ENCODE measurements at regions not wholly inside any gene's neighbourhood (a gene's known extent, or its start where the extent isn't known, plus 50 kb on each side); places are given as distances from the start of the nearest gene placed in this dataset.

DNA sequence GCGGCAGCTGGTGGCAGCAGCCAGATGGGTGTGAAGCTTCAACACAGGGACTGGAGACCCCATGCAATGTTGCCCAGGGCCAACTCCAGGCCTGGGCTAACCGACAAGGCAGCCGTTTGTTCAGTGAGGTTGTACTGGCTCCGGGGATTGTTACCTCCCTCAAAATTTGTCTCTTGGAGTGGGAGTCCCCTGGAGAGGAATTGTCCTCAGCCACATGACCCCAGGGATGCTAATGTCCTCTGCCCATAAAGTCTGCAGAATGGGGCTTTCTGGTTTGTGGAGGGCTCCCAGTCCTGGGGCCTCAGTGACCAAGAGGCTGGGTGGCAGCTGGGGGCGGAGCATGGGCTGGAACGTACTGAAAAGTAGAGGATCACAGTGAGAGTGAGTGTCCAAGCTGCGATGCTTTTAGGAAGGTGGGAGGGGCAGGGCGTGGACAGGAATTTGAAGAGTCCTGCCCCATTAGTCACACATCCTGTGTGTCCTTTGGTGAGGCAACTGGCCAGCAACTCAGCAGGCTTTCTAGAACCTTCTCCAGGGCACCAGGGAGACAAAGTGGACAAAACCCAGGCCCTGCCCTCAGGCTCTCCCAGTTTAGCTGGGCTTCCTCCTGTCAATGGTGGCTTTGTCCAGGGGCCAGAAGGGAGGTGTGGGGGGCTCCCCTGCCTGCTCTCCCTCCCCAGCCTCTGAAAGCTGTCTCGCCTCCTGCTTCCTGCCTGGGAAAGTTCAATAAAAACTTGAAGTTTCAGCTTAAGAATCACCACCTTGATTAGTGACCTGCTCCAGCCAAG, 114.0 kb downstream of the NSG2 start:
- in situ Hi-C loops (cut with HindIII; ENCODE audit: low sequenced_read_pairs): no loop called here
- no peak for DNase-seq (ENCODE audit: low spot score)

GRCh38 chr5:174165406-174165805, 119.9 kb downstream of the NSG2 start:
- DNase-seq (ENCODE audit: low spot score): no peak
- in situ Hi-C loops (cut with HindIII; ENCODE audit: low sequenced_read_pairs): no loop called here

GRCh38 chr5:174166231-174167079, 120.9 kb downstream of the NSG2 start:
- in situ Hi-C loops (cut with HindIII; ENCODE audit: low sequenced_read_pairs): no loop called here
- DNase-seq (ENCODE audit: low spot score): peak; percentile 19

DNA sequence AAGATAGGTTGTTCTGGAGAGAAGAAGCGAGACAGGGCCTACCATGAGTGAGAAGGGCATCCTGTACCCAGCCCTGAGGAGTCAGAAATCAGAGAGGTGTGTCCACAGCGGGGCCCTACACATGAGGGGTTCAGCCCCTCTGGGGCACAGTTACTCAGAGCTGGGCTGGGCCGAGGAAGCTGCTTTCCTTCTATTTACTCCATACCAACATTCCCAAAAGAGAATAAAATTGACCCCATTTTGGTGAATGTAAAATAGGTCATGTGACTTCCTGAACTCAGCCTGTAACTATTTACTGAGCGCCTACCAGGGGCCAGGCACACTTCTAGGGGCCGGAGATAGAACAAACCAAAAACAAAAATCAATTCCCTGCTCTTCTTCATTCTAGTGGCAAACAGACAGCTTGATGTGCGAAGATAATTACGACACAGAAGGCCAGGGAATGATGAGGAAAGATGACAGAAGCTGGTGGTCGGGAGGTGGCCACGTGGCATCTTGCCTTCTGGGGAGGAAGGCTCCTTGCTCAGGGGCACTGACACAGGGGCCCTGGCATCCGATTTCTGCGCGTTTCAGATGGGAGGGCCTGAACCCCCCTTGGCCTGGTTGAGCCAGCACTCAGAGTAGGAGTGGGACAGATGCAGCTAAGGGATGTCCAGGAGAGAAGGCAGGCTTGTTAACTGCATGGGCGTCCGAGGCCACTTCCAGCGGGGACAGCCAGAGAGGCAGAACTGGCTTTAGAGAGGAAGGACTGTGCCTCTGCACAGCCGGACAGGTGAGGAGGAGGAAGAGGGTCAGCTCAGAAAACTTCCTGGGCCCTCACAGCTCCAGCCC, 121.8 kb downstream of the NSG2 start:
- in situ Hi-C loops (cut with HindIII; ENCODE audit: low sequenced_read_pairs): no loop called here
- DNase-seq (ENCODE audit: low spot score): no peak

GRCh38 chr5:174172152-174172551, 126.6 kb downstream of the NSG2 start:
- peak; percentile 83 for DNase-seq (ENCODE audit: low spot score)
- in situ Hi-C loops (cut with HindIII; ENCODE audit: low sequenced_read_pairs): no loop called here

DNA sequence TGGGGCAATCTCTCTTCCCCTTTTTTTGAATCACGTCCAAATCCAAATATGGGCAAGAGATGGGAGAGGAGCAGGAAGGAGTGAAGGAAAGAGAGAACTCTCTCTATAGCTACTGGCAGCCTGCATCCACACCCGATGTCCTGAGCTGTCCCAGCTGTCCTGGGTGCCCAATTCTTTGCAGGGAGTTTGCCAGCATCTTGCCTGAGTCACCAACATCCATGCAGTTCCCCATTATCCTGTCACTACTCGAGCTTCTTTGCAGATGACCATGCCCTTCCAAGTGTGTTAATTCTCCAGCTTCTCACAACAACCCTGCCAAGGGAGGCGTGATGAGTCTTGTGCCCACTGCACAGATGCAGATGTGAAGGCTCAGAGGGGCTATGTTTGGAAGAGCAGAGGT, 127.1 kb downstream of the NSG2 start:
- no peak for DNase-seq (ENCODE audit: low spot score)
- in situ Hi-C loops (cut with HindIII; ENCODE audit: low sequenced_read_pairs): no loop called here

DNA sequence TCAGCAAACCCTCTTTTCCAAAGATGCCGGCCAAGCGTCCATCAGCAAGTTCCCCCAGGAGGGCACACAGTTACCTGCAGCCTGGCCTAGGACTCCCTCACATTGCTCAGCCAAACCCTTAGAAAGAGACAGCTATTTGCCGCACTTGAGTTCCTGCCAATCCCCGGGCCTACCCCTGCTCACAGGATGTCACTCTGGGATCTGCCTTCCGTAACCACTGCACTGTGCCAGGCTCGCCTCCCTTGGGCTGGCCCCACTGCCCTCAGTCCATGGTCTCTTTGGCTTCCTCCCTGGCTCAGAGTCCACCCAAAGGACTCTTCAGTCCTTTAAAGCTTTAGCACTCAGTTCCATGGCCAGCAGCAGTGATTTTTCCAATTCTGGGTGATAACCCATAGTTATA, 128.3 kb downstream of the NSG2 start:
- no peak for DNase-seq (ENCODE audit: low spot score)
- in situ Hi-C loops (cut with HindIII; ENCODE audit: low sequenced_read_pairs): no loop called here

DNA sequence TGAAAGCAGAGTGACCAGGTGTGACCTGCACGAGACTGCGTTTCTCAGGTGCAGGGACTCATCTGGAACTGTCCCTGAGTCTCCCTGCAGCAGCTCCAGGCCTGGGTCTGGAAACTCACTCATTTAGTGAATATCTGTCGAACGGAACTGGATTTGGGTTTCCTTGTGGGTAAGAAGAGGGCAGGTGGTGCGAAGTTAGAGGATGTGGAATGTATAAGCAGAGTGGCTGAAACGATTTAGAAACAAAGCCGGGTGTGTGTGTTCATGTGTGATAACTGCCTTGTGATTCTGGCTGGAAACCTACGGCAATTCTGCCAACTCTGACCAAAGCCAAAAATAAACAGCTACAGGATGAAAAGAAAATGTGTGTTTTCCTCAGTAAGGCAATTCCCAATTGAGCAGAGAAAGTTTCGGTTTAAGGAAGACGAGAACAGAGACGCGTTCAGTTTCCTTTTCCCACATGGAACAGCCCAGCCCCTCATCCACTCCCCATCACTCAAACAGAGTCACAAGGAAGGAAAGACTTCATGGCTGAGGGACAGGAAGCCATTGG, 130.3 kb downstream of the NSG2 start:
- DNase-seq (ENCODE audit: low spot score): peak; percentile 85
- in situ Hi-C loops (cut with HindIII; ENCODE audit: low sequenced_read_pairs): no loop called here

GRCh38 chr5:174176511-174176910, 131.0 kb downstream of the NSG2 start:
- in situ Hi-C loops (cut with HindIII; ENCODE audit: low sequenced_read_pairs): no loop called here
- peak; percentile 50 for DNase-seq (ENCODE audit: low spot score)

- peak; percentile 41 for DNase-seq (ENCODE audit: low spot score)
- in situ Hi-C loops (cut with HindIII; ENCODE audit: low sequenced_read_pairs): no loop called here
Measured at GRCh38 chr5:174177531-174177930, 132.0 kb downstream of the NSG2 start.

GRCh38 chr5:174177976-174178605, 132.6 kb downstream of the NSG2 start:
- DNase-seq (ENCODE audit: low spot score): peak; percentile 75
- in situ Hi-C loops (cut with HindIII; ENCODE audit: low sequenced_read_pairs): no loop called here

- DNase-seq (ENCODE audit: low spot score): no peak
- in situ Hi-C loops (cut with HindIII; ENCODE audit: low sequenced_read_pairs): no loop called here
Measured at GRCh38 chr5:174180639-174181038, 135.1 kb downstream of the NSG2 start.

- in situ Hi-C loops (cut with HindIII; ENCODE audit: low sequenced_read_pairs): no loop called here
- DNase-seq (ENCODE audit: low spot score): no peak
Measured at GRCh38 chr5:174182111-174182510, 136.6 kb downstream of the NSG2 start.

DNA sequence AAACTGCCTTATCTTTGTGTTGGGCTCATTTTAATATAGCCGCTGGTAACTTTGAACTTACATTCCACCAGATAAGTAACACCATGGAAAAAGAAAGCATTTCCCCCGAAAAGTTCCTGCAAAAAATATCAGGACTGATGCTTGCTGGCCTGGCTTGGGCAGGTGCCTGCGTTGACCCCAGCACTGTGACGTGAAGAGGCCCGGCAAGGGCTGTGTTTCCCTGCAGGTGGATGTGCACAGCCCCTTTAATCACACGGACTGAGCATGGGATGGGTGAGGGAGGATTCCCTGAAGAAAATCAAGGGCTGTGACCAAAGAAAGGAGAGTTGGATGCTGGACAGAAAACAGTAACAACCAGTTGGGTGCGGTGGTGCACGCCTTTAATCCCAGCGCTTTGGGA, 138.2 kb downstream of the NSG2 start:
- in situ Hi-C loops (cut with HindIII; ENCODE audit: low sequenced_read_pairs): no loop called here
- no peak for DNase-seq (ENCODE audit: low spot score)

GRCh38 chr5:174185506-174185905, 140.0 kb downstream of the NSG2 start:
- no peak for DNase-seq (ENCODE audit: low spot score)

GRCh38 chr5:174186096-174186695, 140.7 kb downstream of the NSG2 start:
- DNase-seq (ENCODE audit: low spot score): no peak
- in situ Hi-C loops (cut with HindIII; ENCODE audit: low sequenced_read_pairs): no loop called here

More at GRCh38 chr5:174185506-174185905, 140.0 kb downstream of the NSG2 start:
- in situ Hi-C loops (cut with HindIII; ENCODE audit: low sequenced_read_pairs): no loop called here

DNA sequence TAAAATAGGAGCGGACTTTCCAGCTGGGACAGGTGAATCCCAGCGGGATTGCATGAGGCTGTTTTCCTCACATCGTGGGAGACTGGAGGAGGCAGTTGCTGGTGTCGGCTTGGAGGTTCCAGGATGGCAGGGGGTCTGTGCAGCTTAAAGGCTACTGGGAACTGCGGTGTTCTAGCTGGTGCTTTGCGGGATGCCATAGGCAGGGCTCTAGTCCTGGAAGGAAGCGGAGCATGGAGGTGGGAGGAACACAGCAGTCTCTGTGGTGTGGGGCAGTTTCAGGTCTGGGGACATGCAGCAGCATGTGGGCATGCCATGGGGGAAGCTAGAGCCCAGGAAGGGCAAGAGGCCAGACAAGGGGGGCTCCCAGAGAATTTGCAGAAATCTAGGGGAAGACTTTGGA, 141.5 kb downstream of the NSG2 start:
- in situ Hi-C loops (cut with HindIII; ENCODE audit: low sequenced_read_pairs): no loop called here
- no peak for DNase-seq (ENCODE audit: low spot score)

DNA sequence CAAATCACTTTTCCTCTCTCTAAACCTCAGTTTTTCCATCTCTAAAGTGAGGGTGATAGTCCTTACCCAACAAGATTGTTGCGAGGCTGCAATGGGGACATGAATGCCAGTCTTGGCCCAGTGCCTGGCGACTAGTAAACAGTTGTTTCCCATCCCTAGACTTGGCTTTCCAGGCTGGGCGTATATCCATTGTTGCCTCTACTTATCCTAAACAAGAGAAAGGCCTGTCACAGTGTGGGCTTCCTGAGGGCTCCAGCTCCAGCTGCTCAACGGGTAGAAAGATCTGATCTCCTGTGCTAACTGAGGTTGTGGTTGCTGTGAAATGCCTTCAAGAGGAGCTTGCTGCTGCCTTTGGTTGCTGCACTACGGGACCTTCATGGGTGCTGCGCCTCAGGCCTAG, 142.0 kb downstream of the NSG2 start:
- no peak for DNase-seq (ENCODE audit: low spot score)
- in situ Hi-C loops (cut with HindIII; ENCODE audit: low sequenced_read_pairs): no loop called here

GRCh38 chr5:174188295-174188694, 142.8 kb downstream of the NSG2 start:
- no peak for DNase-seq (ENCODE audit: low spot score)
- in situ Hi-C loops (cut with HindIII; ENCODE audit: low sequenced_read_pairs): no loop called here

All from G401 (cell line).